ENCODE measurements at regions not wholly inside any gene's neighbourhood (a gene's known extent, or its start where the extent isn't known, plus 50 kb on each side); places are given as distances from the start of the nearest gene placed in this dataset.

GRCh38 chr5:174599992-174600391, 124.4 kb upstream of the MSX2 start:
- TF ChIP-seq, protein P1, sequence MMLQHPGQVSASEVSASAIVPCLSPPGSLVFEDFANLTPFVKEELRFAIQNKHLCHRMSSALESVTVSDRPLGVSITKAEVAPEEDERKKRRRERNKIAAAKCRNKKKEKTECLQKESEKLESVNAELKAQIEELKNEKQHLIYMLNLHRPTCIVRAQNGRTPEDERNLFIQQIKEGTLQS (IDR thresholded peaks at IDR 0.05; ENCODE audit: borderline replicate concordance, extremely low read depth, low read depth, low read length), result no peak
- no peak for TF ChIP-seq SREBF1 (IDR thresholded peaks at IDR 0.05; ENCODE audit: low read length)
- no peaks in the 10 kb centered on the region for H3K79me2 ChIP-seq (ENCODE audit: control insufficient read depth, insufficient read depth, low read length)
- H3K27me3 ChIP-seq (replicated peaks in 1 of 2; ENCODE audit: control insufficient read depth in 2 of 2, insufficient read depth in 2 of 2, low read length in 1 of 2), result no peaks in the 10 kb centered on the region; a peak in 1 of 4 replicates
- ChIA-PET RAD21 (ENCODE audit: unreplicated experiment) (no interaction called here), POLR2A (no interaction called here), CTCF (no interaction called here), SMC1A (ENCODE audit: uncharacterized antibody, unreplicated experiment) (no interaction called here)
- H3K36me3 ChIP-seq (ENCODE audit: control insufficient read depth in 2 of 2, insufficient read depth in 2 of 2, low read length in 1 of 2), result no peaks in the 10 kb centered on the region
- H4K20me1 ChIP-seq (ENCODE audit: control insufficient read depth, insufficient read depth), result no peaks in the 10 kb centered on the region
- ATAC-seq (no peak), FAIRE-seq (no peak), DNase-seq (ENCODE audit: low read depth, low spot score) (no peak)
- H3K27ac ChIP-seq (ENCODE audit: control insufficient read depth, insufficient read depth), result no peak overlapping the region
- no peaks in the 10 kb centered on the region for H3K4me1 ChIP-seq (ENCODE audit: control insufficient read depth, insufficient read depth, low read length)
- no peaks in the 10 kb centered on the region for H3K9me3 ChIP-seq (replicated peaks; ENCODE audit: control insufficient read depth, insufficient read depth, low read length)
- no peak overlapping the region for H3K9ac ChIP-seq (ENCODE audit: control insufficient read depth, insufficient read depth, low read length)
- H2AFZ ChIP-seq (ENCODE audit: control insufficient read depth, low read depth, low read length), result no peak overlapping the region
- intact Hi-C loops (cut with micrococcal nuclease; ENCODE audit: unreplicated experiment) (no loop called here), in situ Hi-C loops (cut with MboI) (no loop called here)
- no peak overlapping the region for H3K4me2 ChIP-seq (ENCODE audit: control insufficient read depth, insufficient read depth)
- H3K4me3 ChIP-seq, result no peak overlapping the region
- 38% methylated on average over 6 of the region's 6 CpGs for WGBS (ENCODE audit: insufficient coverage, insufficient replicate concordance, low lambda C conversion rate, missing lambda C conversion rate)
- BruUV-seq (replicated peaks), result no TSS peak

DNA sequence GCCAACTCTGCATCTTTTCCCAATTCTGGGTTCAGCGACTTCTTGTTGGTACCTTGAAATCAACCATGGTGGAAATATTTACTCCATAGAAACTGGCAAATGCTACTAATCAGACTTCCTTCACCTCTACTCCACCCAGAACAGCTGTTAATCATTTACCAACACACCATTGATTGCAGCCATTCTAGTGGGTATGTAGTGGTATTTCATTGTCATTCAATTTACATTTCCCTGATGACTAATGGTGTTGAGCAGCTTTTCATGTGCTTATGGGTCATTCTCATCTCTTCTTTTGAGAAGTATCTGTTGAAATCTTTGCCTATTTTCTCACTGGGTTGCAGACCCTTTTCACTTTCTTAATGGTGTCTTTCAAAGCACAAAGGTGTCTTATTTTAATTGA, 122.4 kb upstream of the MSX2 start:
- no peaks in the 10 kb centered on the region for H3K4me1 ChIP-seq (ENCODE audit: control insufficient read depth, insufficient read depth, low read length)
- intact Hi-C loops (cut with micrococcal nuclease; ENCODE audit: unreplicated experiment), result no loop called here
- BruUV-seq (replicated peaks), result no TSS peak
- ChIA-PET SMC1A (ENCODE audit: uncharacterized antibody, unreplicated experiment) (no interaction called here), POLR2A (no interaction called here), CTCF (interaction anchor here (0.8 kb wide), 1 partner anchor 183 kb away, joined by 3 read pairs; no protein-coding TSS in a partner anchor), RAD21 (ENCODE audit: unreplicated experiment) (no interaction called here)
- no peaks in the 10 kb centered on the region for H3K9me3 ChIP-seq (replicated peaks; ENCODE audit: control insufficient read depth, insufficient read depth, low read length)
- H4K20me1 ChIP-seq (ENCODE audit: control insufficient read depth, insufficient read depth), result no peaks in the 10 kb centered on the region
- H3K27me3 ChIP-seq (replicated peaks in 1 of 2; ENCODE audit: control insufficient read depth in 2 of 2, insufficient read depth in 2 of 2, low read length in 1 of 2), result no peaks in the 10 kb centered on the region; a peak in 1 of 4 replicates
- H3K36me3 ChIP-seq (ENCODE audit: control insufficient read depth in 2 of 2, insufficient read depth in 2 of 2, low read length in 1 of 2), result no peaks in the 10 kb centered on the region
- in situ Hi-C loops (cut with MboI), result no loop called here
- H3K4me2 ChIP-seq (ENCODE audit: control insufficient read depth, insufficient read depth), result no peak overlapping the region
- H3K79me2 ChIP-seq (ENCODE audit: control insufficient read depth, insufficient read depth, low read length), result no peaks in the 10 kb centered on the region
- no peak overlapping the region for H3K9ac ChIP-seq (ENCODE audit: control insufficient read depth, insufficient read depth, low read length)
- ATAC-seq (no peak), DNase-seq (ENCODE audit: low read depth, low spot score) (no peak), FAIRE-seq (no peak)
- TF ChIP-seq SMAD5 (IDR thresholded peaks at IDR 0.05; ENCODE audit: low read depth), result no peak
- TF ChIP-seq CTCF (IDR thresholded peaks at IDR 0.05 in 2 of 3, conservative IDR thresholded peaks at IDR 0.05 in 1 of 3; ENCODE audit: control insufficient read depth in 2 of 3, extremely low read depth in 1 of 3, insufficient read depth in 1 of 3, low read depth in 3 of 3, low read length in 3 of 3), result no peak
- TF ChIP-seq IKZF2 (IDR thresholded peaks at IDR 0.05), result no peak
- no peak for TF ChIP-seq HDAC6 (IDR thresholded peaks at IDR 0.05; ENCODE audit: unreplicated experiment)
- no peak for TF ChIP-seq RFX5 (IDR thresholded peaks at IDR 0.05; ENCODE audit: low read depth, low read length)
- TF ChIP-seq, protein P2, sequence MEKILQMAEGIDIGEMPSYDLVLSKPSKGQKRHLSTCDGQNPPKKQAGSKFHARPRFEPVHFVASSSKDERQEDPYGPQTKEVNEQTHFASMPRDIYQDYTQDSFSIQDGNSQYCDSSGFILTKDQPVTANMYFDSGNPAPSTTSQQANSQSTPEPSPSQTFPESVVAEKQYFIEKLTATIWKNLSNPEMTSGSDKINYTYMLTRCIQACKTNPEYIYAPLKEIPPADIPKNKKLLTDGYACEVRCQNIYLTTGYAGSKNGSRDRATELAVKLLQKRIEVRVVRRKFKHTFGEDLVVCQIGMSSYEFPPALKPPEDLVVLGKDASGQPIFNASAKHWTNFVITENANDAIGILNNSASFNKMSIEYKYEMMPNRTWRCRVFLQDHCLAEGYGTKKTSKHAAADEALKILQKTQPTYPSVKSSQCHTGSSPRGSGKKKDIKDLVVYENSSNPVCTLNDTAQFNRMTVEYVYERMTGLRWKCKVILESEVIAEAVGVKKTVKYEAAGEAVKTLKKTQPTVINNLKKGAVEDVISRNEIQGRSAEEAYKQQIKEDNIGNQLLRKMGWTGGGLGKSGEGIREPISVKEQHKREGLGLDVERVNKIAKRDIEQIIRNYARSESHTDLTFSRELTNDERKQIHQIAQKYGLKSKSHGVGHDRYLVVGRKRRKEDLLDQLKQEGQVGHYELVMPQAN (conservative IDR thresholded peaks at IDR 0.05), result no peak
- no peak for TF ChIP-seq IKZF1 (conservative IDR thresholded peaks at IDR 0.05)
- no peak for TF ChIP-seq MYB (IDR thresholded peaks at IDR 0.05; ENCODE audit: borderline replicate concordance, low read depth, low read length)
- no peak for TF ChIP-seq EZH2 (IDR thresholded peaks at IDR 0.05; ENCODE audit: borderline replicate concordance, control insufficient read depth, low read depth, low read length)
- H2AFZ ChIP-seq (ENCODE audit: control insufficient read depth, low read depth, low read length), result no peak overlapping the region
- no peak overlapping the region for H3K27ac ChIP-seq (ENCODE audit: control insufficient read depth, insufficient read depth)
- H3K4me3 ChIP-seq, result no peak overlapping the region
- WGBS (ENCODE audit: insufficient coverage, insufficient replicate concordance, low lambda C conversion rate, missing lambda C conversion rate), result 33% methylated on average over 1 of the region's 1 CpG

Data from GM12878 (cell line).